GM12878 (cell line): ENCODE measurements at regions not wholly inside any gene's neighbourhood (a gene's known extent, or its start where the extent isn't known, plus 50 kb on each side); places are given as distances from the start of the nearest gene placed in this dataset.

ENCODE experiments used
- ATAC-seq: fragments of 200-7000 bp; cut with Tn5 transposase; 3 replicates; pipeline ENCODE4 v1.9.1; 2020; ENCODE audit warnings: mild to moderate bottlenecking, moderate library complexity
- BruUV-seq: library from RNA; stranded (reverse); fragments of 400-500 nt; replicated peaks from 2 replicates; lab custom pipeline; 2021; lab: Mats Ljungman, UMichigan
- CTCF ChIA-PET: fragments of 300-600 bp; sonication (Branson Sonifier 250); formaldehyde crosslinking; extraction: SDS; loops from one replicate; lab custom pipeline; 2021; ENCODE audit warnings: inconsistent platforms; lab: Yijun Ruan, JAX
- POLR2A ChIA-PET: fragments of 350-600 bp; formaldehyde crosslinking; extraction: SDS; loops from one replicate; lab custom pipeline; 2021; ENCODE audit warnings: inconsistent platforms; lab: Charles Lee
- RAD21 ChIA-PET: fragments of 300-600 bp; sonication (Branson Sonifier 250); formaldehyde crosslinking; loops from one replicate; lab custom pipeline; 2023; ENCODE audit warnings: antibody characterized with exemption; ENCODE audit not compliant: unreplicated experiment; lab: Charles Lee
- SMC1A ChIA-PET: fragments of 300-600 bp; sonication (Branson Sonifier 250); formaldehyde crosslinking; loops from one replicate; lab custom pipeline; 2023; ENCODE audit not compliant: unreplicated experiment, uncharacterized antibody; lab: Charles Lee
- DNase-seq: peaks from one replicate; pipeline ENCODE4 v3.0.0-alpha.2; 2011; ENCODE audit warnings: low read depth, low spot score
- FAIRE-seq: peaks from 3 replicates; lab custom pipeline; 2011; peaks lifted over from hg19 to GRCh38; lab: Jason Lieb, UNC
- H2AFZ ChIP-seq: 2 replicates; pipeline ENCODE4 v1.6.0; 2011; ENCODE audit warnings: low read depth, low read length, control low read depth; ENCODE audit not compliant: control insufficient read depth
- H3K27ac ChIP-seq: 2 replicates; pipeline ENCODE4 v1.5.1; 2011; ENCODE audit warnings: control low read depth; ENCODE audit not compliant: control insufficient read depth, insufficient read depth
- H3K27me3 ChIP-seq, 2 experiments: replicated peaks in 1 of 2; 2 replicates each; pipeline versions ENCODE4 v1.6.0 to v1.6.1; 2011; ENCODE audit warnings: low read length in 1 of 2; ENCODE audit not compliant: control insufficient read depth in 2 of 2, insufficient read depth in 2 of 2
- H3K36me3 ChIP-seq, 2 experiments: 2 replicates each; pipeline ENCODE4 v1.5.1; 2011; ENCODE audit warnings: low read length in 1 of 2; ENCODE audit not compliant: control insufficient read depth in 2 of 2, insufficient read depth in 2 of 2
- H3K4me1 ChIP-seq: 2 replicates; pipeline ENCODE4 v1.6.1; 2011; ENCODE audit warnings: mild to moderate bottlenecking, low read length, moderate library complexity, mixed read lengths; ENCODE audit not compliant: control insufficient read depth, insufficient read depth
- H3K4me2 ChIP-seq: 2 replicates; pipeline ENCODE4 v1.6.0; 2011; ENCODE audit warnings: control low read depth; ENCODE audit not compliant: control insufficient read depth, insufficient read depth
- H3K4me3 ChIP-seq: fragments of 200-600 bp; sonication (generic); 2 replicates; pipeline ENCODE4 v1.5.1; 2016
- H3K79me2 ChIP-seq: 2 replicates; pipeline ENCODE4 v1.6.0; 2011; ENCODE audit warnings: low read length; ENCODE audit not compliant: control insufficient read depth, insufficient read depth
- H3K9ac ChIP-seq: 2 replicates; pipeline ENCODE4 v1.8.0; 2011; ENCODE audit warnings: low read length, control low read depth, mixed read lengths; ENCODE audit not compliant: control insufficient read depth, insufficient read depth
- H3K9me3 ChIP-seq: replicated peaks from 3 replicates; pipeline ENCODE4 v1.5.1; 2011; ENCODE audit warnings: mild to moderate bottlenecking, low read length; ENCODE audit not compliant: control insufficient read depth, insufficient read depth
- H4K20me1 ChIP-seq: 2 replicates; pipeline ENCODE4 v1.6.0; 2011; ENCODE audit not compliant: control insufficient read depth, insufficient read depth
- ATF3 ChIP-seq: IDR thresholded peaks from 2 replicates; pipeline ENCODE4 v1.6.1; 2011; ENCODE audit warnings: low read depth, mild to moderate bottlenecking, low read length, moderate library complexity, borderline replicate concordance; ENCODE audit errors: extremely low read depth
- BCL11A ChIP-seq: IDR thresholded peaks from 2 replicates; pipeline ENCODE4 v1.6.1; 2011; ENCODE audit warnings: low read depth, low read length
- BMI1 ChIP-seq: fragments of 450-650 bp; IDR thresholded peaks from 2 replicates; pipeline ENCODE4 v1.6.1; 2016; ENCODE audit warnings: mild to moderate bottlenecking, moderate library complexity, borderline replicate concordance
- CHD2 ChIP-seq: IDR thresholded peaks from 2 replicates; pipeline ENCODE4 v1.6.1; 2011; ENCODE audit warnings: low read depth, low read length, improper control_type of control experiment, borderline replicate concordance
- E2F4 ChIP-seq: IDR thresholded peaks from 2 replicates; pipeline ENCODE4 v1.6.1; 2012; ENCODE audit warnings: low read depth, low read length, improper control_type of control experiment
- EZH2 ChIP-seq: IDR thresholded peaks from 2 replicates; pipeline ENCODE4 v1.6.1; 2012; ENCODE audit warnings: low read depth, mild to moderate bottlenecking, control low read depth, inconsistent platforms, low read length, borderline replicate concordance; ENCODE audit not compliant: control insufficient read depth
- KLF5 ChIP-seq: fragments of 450-650 bp; IDR thresholded peaks from 2 replicates; pipeline ENCODE4 v1.6.1; 2014; ENCODE audit warnings: mild to moderate bottlenecking; ENCODE audit not compliant: partially characterized antibody
- LARP7 ChIP-seq: fragments of 450-650 bp; IDR thresholded peaks from 2 replicates; pipeline ENCODE4 v1.6.1; 2017; ENCODE audit warnings: mild to moderate bottlenecking
- PAX5 ChIP-seq: IDR thresholded peaks from 2 replicates; pipeline ENCODE4 v1.6.1; 2011; ENCODE audit warnings: low read depth, low read length, borderline replicate concordance
- PAX8 ChIP-seq: fragments of 450-650 bp; IDR thresholded peaks from 2 replicates; pipeline ENCODE4 v1.6.1; 2017; ENCODE audit warnings: mild to moderate bottlenecking, moderate library complexity
- POU2F2 ChIP-seq: IDR thresholded peaks from 3 replicates; pipeline ENCODE4 v1.6.1; 2011; ENCODE audit warnings: low read depth, mild to moderate bottlenecking, low read length, borderline replicate concordance
- SREBF2 ChIP-seq: IDR thresholded peaks from 2 replicates; pipeline ENCODE4 v1.6.1; 2012; ENCODE audit warnings: mild to moderate bottlenecking, low read length
- STAT1 ChIP-seq: fragments of 450-650 bp; conservative IDR thresholded peaks from 2 replicates; pipeline ENCODE4 v1.6.1; 2014; ENCODE audit warnings: antibody characterized with exemption, mild to moderate bottlenecking
- TARDBP ChIP-seq: IDR thresholded peaks from 2 replicates; pipeline ENCODE4 v1.6.1; 2016; ENCODE audit warnings: borderline replicate concordance
- TCF7 ChIP-seq: IDR thresholded peaks from 2 replicates; pipeline ENCODE4 v1.6.1; 2014; ENCODE audit warnings: antibody characterized with exemption, borderline replicate concordance
- ZBTB11 ChIP-seq: fragments of 450-650 bp; formaldehyde crosslinking; IDR thresholded peaks from 2 replicates; pipeline ENCODE4 v1.5.0; 2022; ENCODE audit warnings: mild to moderate bottlenecking, missing genetic modification characterization
- ZNF24 ChIP-seq: fragments of 450-650 bp; IDR thresholded peaks from 2 replicates; pipeline ENCODE4 v1.6.1; 2017; ENCODE audit warnings: antibody characterized with exemption, mild to moderate bottlenecking
- ZNF687 ChIP-seq: fragments of 450-650 bp; IDR thresholded peaks from 2 replicates; pipeline ENCODE4 v1.6.1; 2017; ENCODE audit warnings: mild to moderate bottlenecking, moderate library complexity
- WGBS: methylation state at CpG from one replicate; pipeline ENCODE4 v1.1.6; 2016; ENCODE audit warnings: low lambda C conversion rate; ENCODE audit not compliant: insufficient replicate concordance, insufficient coverage; ENCODE audit errors: missing lambda C conversion rate; 5-methylcytosine and 5-hydroxymethylcytosine counted together
- in situ Hi-C: fragments of 300-500 bp; cut with MboI; formaldehyde crosslinking; loops from 9 replicates; pipeline ENCODE4 v1.14.3; 2018; ENCODE audit warnings: mixed read lengths
- intact Hi-C: fragments of 100-400 bp; cut with micrococcal nuclease; formaldehyde crosslinking; loops from one replicate; pipeline ENCODE4 v1.14.2; 2022; ENCODE audit not compliant: unreplicated experiment

GRCh38 chr15:56802161-56802560, 68.9 kb upstream of the ZNF280D start:
- ChIA-PET CTCF (interaction anchor here (1.2 kb wide), 1 partner anchor 758 kb away, joined by 3 read pairs; no protein-coding TSS in a partner anchor), RAD21 (no interaction called here), SMC1A (interaction anchor here (0.7 kb wide), 1 partner anchor 268 kb away, joined by 3 read pairs; no protein-coding TSS in a partner anchor), POLR2A (no interaction called here)
- H2AFZ ChIP-seq: no peak overlapping the region
- H4K20me1 ChIP-seq: no peaks in the 10 kb centered on the region
- no peaks in the 10 kb centered on the region for H3K36me3 ChIP-seq
- peaks cover 17% of the 10 kb centered on the region for H3K4me1 ChIP-seq
- 45% methylated on average over 1 of the region's 1 CpG for WGBS
- intact Hi-C loops: no loop called here
- H3K79me2 ChIP-seq: no peaks in the 10 kb centered on the region
- in situ Hi-C loops: loop anchor here (25.0 kb wide), 1 partner anchor 735 kb away; no protein-coding TSS in a partner anchor
- FAIRE-seq (no peak), DNase-seq (no peak), ATAC-seq (no peak)
- no peaks in the 10 kb centered on the region; the same call in 2 of the 3 replicates for H3K9me3 ChIP-seq
- H3K4me3 ChIP-seq: no peak overlapping the region
- BruUV-seq: no TSS peak
- H3K27me3 ChIP-seq: no peaks in the 10 kb centered on the region; a peak in 1 of 4 replicates
- H3K27ac ChIP-seq: no peak overlapping the region
- H3K9ac ChIP-seq: no peak overlapping the region
- H3K4me2 ChIP-seq: no peak overlapping the region
- TF ChIP-seq EZH2: no peak
- no peak for TF ChIP-seq KLF5
- no peak for TF ChIP-seq TCF7
- no peak for TF ChIP-seq ZBTB11 (CRISPR knock-in tag)
- TF ChIP-seq SREBF2: no peak
- no peak for TF ChIP-seq E2F4
- no peak for TF ChIP-seq ZNF687
- TF ChIP-seq CHD2: no peak
- TF ChIP-seq BMI1: no peak
- no peak for TF ChIP-seq STAT1
- no peak for TF ChIP-seq POU2F2
- no peak for TF ChIP-seq ZNF24
- TF ChIP-seq PAX8: no peak
- TF ChIP-seq PAX5: no peak
- no peak for TF ChIP-seq ATF3
- no peak for TF ChIP-seq LARP7
- TF ChIP-seq BCL11A: no peak
- TF ChIP-seq TARDBP: no peak
